Stimulated activated effector memory CD8-positive, alpha-beta T cell treated with anti-CD3 and anti-CD28 coated beads, Interleukin-12 subunit alpha, Interleukin-12 subunit beta, amount 100 ng/mL, for 72 hours (primary cell): ENCODE measurements at regions not wholly inside any gene's neighbourhood (a gene's known extent, or its start where the extent isn't known, plus 50 kb on each side); places are given as distances from the start of the nearest gene placed in this dataset.

ENCODE experiments used
- ATAC-seq: fragments of 150-1000 bp; cut with Tn5 transposase; 2 replicates; pipeline ENCODE4 v1.10.0; 2021
- DNase-seq, 2 donors: peaks; one replicate each; pipeline ENCODE4 v3.0.0; 2021 to 2022; ENCODE audit warnings: low spot score in 2 of 2
- H3K27ac Mint-ChIP-seq: one replicate; pipeline ENCODE4 v1.8.0; 2022; ENCODE audit warnings: mild to moderate bottlenecking, mixed read lengths
- H3K36me3 Mint-ChIP-seq: one replicate; pipeline ENCODE4 v1.8.0; 2022; ENCODE audit warnings: mild to moderate bottlenecking, mixed read lengths
- H3K4me1 Mint-ChIP-seq: one replicate; pipeline ENCODE4 v1.8.0; 2022; ENCODE audit warnings: mixed read lengths
- H3K4me3 Mint-ChIP-seq: one replicate; pipeline ENCODE4 v1.8.0; 2022; ENCODE audit warnings: mild to moderate bottlenecking, mixed read lengths
- H3K9me3 Mint-ChIP-seq: one replicate; pipeline ENCODE4 v1.8.0; 2022; ENCODE audit warnings: mixed read lengths

- ATAC-seq (no peak), DNase-seq (no peak)
- H3K4me1 Mint-ChIP-seq = peaks cover 7% of the 10 kb centered on the region
- no peaks in the 10 kb centered on the region for H3K9me3 Mint-ChIP-seq
- no peaks in the 10 kb centered on the region for H3K36me3 Mint-ChIP-seq
- H3K27ac Mint-ChIP-seq = no peak overlapping the region
- H3K4me3 Mint-ChIP-seq = no peak overlapping the region
These were observed 129.0 kb downstream of the IRS2 start for GRCh38 chr13:109657395-109657794.

- Mint-ChIP-seq H3K9me3 (no peaks in the 10 kb centered on the region), H3K4me3 (no peak overlapping the region), H3K4me1 (no peaks in the 10 kb centered on the region), H3K27ac (no peak overlapping the region), H3K36me3 (no peaks in the 10 kb centered on the region)
- DNase-seq = no peak
- no peak for ATAC-seq
These were observed 130.2 kb downstream of the IRS2 start for GRCh38 chr13:109656206-109656605.

DNA sequence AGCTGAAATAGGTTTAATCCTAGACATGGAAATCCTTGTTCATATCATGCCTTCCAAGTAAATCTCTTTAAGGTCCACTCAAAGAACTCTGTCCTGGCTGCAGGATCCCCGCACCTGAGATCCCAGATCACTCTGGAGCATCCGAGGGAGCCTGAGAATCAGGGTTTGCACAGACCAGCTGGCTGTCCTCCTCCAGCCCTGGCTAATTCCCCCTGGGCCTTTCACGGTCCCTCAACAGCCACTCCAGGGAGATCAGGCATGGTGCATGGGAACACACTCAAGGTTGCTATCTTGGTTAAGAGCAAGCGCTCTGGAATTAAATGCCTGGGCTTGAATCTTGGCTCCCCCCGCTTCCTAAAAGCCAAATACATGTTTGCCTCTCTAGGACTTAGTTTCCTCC lies 130.8 kb downstream of the IRS2 start:
- Mint-ChIP-seq H3K9me3 (no peaks in the 10 kb centered on the region), H3K4me1 (no peaks in the 10 kb centered on the region), H3K4me3 (no peak overlapping the region), H3K36me3 (no peaks in the 10 kb centered on the region), H3K27ac (no peak overlapping the region)
- ATAC-seq (no peak), DNase-seq (no peak)

DNA sequence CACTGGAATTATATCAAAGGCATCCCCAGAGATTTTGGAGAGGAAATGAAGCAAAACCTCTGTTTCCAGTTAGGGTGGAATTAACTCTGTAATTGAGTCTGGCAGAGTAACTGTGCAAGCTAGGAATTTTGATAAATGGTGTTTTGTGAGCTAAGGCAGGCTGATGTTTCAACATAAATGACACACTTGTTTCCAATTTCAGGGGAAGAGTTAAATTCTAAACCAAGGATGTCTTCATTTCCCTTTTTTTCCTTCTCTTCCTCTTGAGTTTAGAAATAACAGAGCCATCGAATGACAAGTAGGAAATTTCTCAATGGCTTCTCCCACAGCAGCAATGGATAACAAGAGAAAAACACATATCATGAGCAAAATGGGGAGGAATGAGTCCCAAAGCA lies 131.2 kb downstream of the IRS2 start:
- Mint-ChIP-seq H3K27ac (no peak overlapping the region), H3K4me1 (no peaks in the 10 kb centered on the region), H3K4me3 (no peak overlapping the region), H3K9me3 (no peaks in the 10 kb centered on the region), H3K36me3 (no peaks in the 10 kb centered on the region)
- no peak for ATAC-seq
- DNase-seq = no peak

- Mint-ChIP-seq H3K36me3 (no peaks in the 10 kb centered on the region), H3K9me3 (no peaks in the 10 kb centered on the region), H3K4me3 (no peak overlapping the region), H3K27ac (no peak overlapping the region), H3K4me1 (no peaks in the 10 kb centered on the region)
- ATAC-seq (no peak), DNase-seq (no peak)
These were observed 131.8 kb downstream of the IRS2 start for GRCh38 chr13:109654341-109655205.

DNA sequence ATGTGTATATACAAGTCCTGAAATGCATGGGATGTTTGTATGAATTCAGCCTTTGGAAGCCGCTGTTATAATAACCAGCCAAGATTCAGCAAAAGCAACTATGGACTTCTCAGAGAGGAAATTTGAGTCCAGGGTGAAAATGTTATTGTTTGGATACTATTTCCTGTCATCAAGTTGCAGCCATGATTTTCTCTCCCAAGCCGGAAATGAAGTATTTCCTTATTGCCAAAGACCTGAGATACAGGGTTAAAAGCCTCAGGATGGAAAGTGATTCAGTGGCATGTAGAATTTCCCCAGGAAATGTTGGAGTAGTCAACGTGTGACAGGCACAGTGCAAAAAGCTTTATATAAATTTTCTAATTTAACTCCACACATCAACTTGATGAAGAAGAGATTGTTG lies 133.9 kb downstream of the IRS2 start:
- Mint-ChIP-seq H3K36me3 (no peaks in the 10 kb centered on the region), H3K4me3 (no peak overlapping the region), H3K4me1 (no peaks in the 10 kb centered on the region), H3K9me3 (no peaks in the 10 kb centered on the region), H3K27ac (no peak overlapping the region)
- no peak for ATAC-seq
- no peak for DNase-seq

DNA sequence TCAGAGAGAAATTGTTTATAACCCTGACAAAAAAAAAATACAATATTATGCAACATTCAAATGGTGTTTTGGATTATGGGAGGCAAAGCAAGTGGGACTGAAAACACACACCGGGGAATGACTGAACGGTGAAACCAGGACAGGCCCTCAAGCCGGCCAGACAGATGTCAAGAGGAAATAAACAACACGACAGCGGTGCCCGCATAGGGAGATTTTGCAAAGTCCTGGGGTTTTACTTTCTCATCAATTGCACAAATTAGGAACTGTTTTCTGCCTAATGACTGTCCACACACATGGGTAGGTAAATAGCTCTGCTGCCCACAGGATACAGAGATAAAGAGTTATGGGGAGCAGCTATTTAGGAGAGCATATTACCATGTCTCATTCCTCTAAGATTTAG lies 134.5 kb downstream of the IRS2 start:
- ATAC-seq (no peak), DNase-seq (no peak)
- H3K27ac Mint-ChIP-seq = no peak overlapping the region

GRCh38 chr13:109651311-109651710 lies 135.1 kb downstream of the IRS2 start:
- no peak for ATAC-seq
- no peaks in the 10 kb centered on the region for H3K36me3 Mint-ChIP-seq
- no peak for DNase-seq
- H3K27ac Mint-ChIP-seq = no peak overlapping the region
- no peaks in the 10 kb centered on the region for H3K4me1 Mint-ChIP-seq
- no peak overlapping the region for H3K4me3 Mint-ChIP-seq
- H3K9me3 Mint-ChIP-seq = no peaks in the 10 kb centered on the region

More for the DNA sequence above, 134.5 kb downstream of the IRS2 start:
- Mint-ChIP-seq H3K4me1 (no peaks in the 10 kb centered on the region), H3K36me3 (no peaks in the 10 kb centered on the region), H3K4me3 (no peak overlapping the region), H3K9me3 (no peaks in the 10 kb centered on the region)

- no peaks in the 10 kb centered on the region for H3K9me3 Mint-ChIP-seq
- DNase-seq (no peak), ATAC-seq (no peak)
- H3K4me3 Mint-ChIP-seq = no peak overlapping the region
- no peak overlapping the region for H3K27ac Mint-ChIP-seq
- H3K4me1 Mint-ChIP-seq = no peaks in the 10 kb centered on the region
- no peaks in the 10 kb centered on the region for H3K36me3 Mint-ChIP-seq
These were observed 135.5 kb downstream of the IRS2 start for GRCh38 chr13:109650861-109651260.

DNA sequence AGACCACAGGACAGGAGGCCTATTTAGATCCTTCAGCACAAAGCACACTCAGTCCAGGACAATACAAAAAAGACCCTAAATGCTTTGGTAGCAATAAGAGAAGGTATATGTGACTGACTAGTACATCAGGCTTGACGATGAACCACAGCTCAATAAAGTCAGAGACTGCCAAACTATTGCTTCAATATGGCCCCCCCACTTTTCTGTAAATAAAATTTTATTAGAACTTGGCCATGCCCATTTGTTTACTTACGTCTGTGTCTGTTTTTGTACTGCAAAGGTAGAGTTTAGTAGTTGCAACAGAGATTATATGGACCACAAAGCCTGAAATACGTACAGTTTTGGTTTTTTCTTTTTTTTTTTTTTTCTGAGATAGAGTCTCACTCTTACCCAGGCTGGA lies 136.7 kb downstream of the IRS2 start:
- Mint-ChIP-seq H3K27ac (no peak overlapping the region), H3K36me3 (no peaks in the 10 kb centered on the region), H3K9me3 (no peaks in the 10 kb centered on the region), H3K4me3 (no peak overlapping the region), H3K4me1 (no peaks in the 10 kb centered on the region)
- DNase-seq = no peak
- ATAC-seq = no peak

DNA sequence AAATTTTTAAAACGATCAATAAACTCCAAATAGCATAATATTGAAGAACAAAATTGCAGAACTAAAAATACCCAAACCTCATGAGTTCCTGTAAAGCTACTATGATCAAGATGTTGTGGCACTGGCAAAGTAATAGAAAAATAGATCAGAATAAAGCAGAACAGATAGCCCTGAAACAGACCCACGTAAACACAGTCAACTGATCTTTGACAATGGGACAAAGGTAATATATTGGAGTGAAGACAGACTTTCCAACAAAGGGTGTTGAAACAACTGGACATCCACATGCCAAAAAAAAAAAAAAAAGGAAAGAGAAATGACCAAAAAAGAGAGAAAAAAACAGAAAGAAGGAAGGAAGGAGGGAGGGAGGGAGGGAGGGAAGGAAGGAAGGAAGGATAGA lies 138.7 kb downstream of the IRS2 start:
- no peak for ATAC-seq
- H3K9me3 Mint-ChIP-seq = no peaks in the 10 kb centered on the region
- H3K4me1 Mint-ChIP-seq = no peaks in the 10 kb centered on the region
- H3K4me3 Mint-ChIP-seq = no peak overlapping the region
- no peaks in the 10 kb centered on the region for H3K36me3 Mint-ChIP-seq
- DNase-seq = no peak
- no peak overlapping the region for H3K27ac Mint-ChIP-seq

DNA sequence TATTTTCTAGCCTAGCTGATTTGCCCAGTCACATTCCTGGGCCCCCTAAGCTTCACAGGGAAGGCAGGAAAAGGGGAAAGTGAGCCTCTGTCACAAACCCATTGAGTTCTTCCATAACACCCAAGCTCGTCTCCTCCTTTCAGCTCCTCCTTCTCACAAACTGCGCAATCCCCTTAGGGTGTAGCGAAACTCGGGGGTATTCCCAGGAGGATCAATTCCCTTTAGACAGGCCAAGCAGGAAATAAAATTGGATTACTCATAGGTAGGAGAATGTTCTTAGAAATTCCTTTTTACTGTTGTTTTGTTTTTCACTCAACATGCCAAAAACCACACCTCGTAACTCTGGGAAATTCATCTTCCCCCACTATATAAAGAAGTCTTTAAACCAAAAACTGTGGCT lies 139.3 kb downstream of the IRS2 start:
- H3K9me3 Mint-ChIP-seq = no peaks in the 10 kb centered on the region
- no peaks in the 10 kb centered on the region for H3K4me1 Mint-ChIP-seq
- no peak for ATAC-seq
- no peak for DNase-seq
- no peak overlapping the region for H3K4me3 Mint-ChIP-seq
- H3K27ac Mint-ChIP-seq = no peak overlapping the region
- H3K36me3 Mint-ChIP-seq = no peaks in the 10 kb centered on the region

DNA sequence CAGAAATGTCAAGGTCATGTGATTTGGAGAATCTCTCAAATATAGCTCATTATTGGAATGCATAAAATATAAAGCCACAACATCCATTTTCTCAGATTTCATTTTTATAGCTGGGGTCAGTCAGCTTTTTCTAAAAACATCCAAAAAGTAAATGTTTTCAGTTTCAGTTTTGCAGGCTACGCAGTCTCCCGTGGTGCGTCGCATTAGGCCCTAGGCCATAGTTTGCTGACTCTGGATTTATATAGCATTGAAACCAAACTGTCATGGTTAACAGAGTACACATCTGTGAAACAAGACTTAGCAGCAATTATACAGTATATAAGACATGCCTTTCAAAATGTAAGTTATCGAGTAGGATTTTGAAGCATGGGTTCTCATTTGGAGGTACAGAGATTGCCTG lies 140.0 kb downstream of the IRS2 start:
- no peaks in the 10 kb centered on the region for H3K9me3 Mint-ChIP-seq
- no peaks in the 10 kb centered on the region for H3K4me1 Mint-ChIP-seq
- ATAC-seq (no peak), DNase-seq (no peak)
- no peak overlapping the region for H3K27ac Mint-ChIP-seq
- H3K4me3 Mint-ChIP-seq = no peak overlapping the region
- no peaks in the 10 kb centered on the region for H3K36me3 Mint-ChIP-seq

GRCh38 chr13:109645831-109646230 lies 140.6 kb downstream of the IRS2 start:
- peaks cover 3% of the 10 kb centered on the region for H3K9me3 Mint-ChIP-seq
- H3K4me1 Mint-ChIP-seq = no peaks in the 10 kb centered on the region
- H3K4me3 Mint-ChIP-seq = no peak overlapping the region
- H3K27ac Mint-ChIP-seq = no peak overlapping the region
- ATAC-seq (no peak), DNase-seq (no peak)
- no peaks in the 10 kb centered on the region for H3K36me3 Mint-ChIP-seq

GRCh38 chr13:109644956-109645355 lies 141.4 kb downstream of the IRS2 start:
- H3K4me1 Mint-ChIP-seq = no peaks in the 10 kb centered on the region
- no peak for DNase-seq

DNA sequence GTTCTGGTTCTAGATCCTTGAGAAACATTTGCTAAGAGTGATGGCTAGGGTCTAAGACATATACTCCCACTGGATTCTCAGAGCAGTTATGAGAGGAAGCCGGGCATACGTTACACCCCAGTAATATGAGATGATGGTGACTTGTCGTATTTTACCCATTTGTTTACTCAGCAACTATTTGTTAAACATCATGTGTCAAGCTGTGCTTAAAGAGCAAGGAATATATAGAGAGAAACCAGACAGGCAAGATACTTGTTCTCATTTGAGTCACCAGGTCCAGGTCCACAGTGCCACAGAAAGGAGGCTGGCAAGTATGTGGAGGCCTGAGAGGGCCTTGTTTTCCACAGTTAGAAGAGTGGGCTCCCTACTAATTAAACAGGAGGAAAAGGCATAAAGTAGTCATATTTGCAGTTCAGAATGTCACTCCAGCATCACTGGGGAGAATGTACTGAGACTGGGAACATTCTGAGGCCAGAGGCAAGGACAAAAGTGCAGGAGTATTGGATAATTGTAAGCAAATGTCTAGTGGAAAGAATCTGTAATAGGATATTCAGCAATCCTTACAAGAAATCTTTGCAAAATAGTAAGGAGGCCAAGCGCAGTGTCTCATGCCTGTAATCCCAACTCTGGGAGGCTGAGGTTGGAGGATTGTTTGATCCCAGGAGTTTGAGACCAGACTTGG lies 142.2 kb downstream of the IRS2 start:
- ATAC-seq (no peak), DNase-seq (no peak)
- Mint-ChIP-seq H3K9me3 (peaks cover 9% of the 10 kb centered on the region), H3K4me3 (no peak overlapping the region), H3K36me3 (no peaks in the 10 kb centered on the region), H3K4me1 (no peaks in the 10 kb centered on the region), H3K27ac (no peak overlapping the region)

More at GRCh38 chr13:109644956-109645355, 141.4 kb downstream of the IRS2 start:
- no peak overlapping the region for H3K27ac Mint-ChIP-seq
- ATAC-seq = no peak
- no peak overlapping the region for H3K4me3 Mint-ChIP-seq
- peaks cover 9% of the 10 kb centered on the region for H3K9me3 Mint-ChIP-seq
- H3K36me3 Mint-ChIP-seq = no peaks in the 10 kb centered on the region
